GM21515 (cell line): ENCODE measurements at regions not wholly inside any gene's neighbourhood (a gene's known extent, or its start where the extent isn't known, plus 50 kb on each side); places are given as distances from the start of the nearest gene placed in this dataset.
"Not testable (repeated sequence)": the region's sequence is repeated elsewhere in the genome, so short reads cannot be mapped to it uniquely, and the experiment has no call there.

ENCODE experiments used
- ATAC-seq: cut with Tn5 transposase; IDR thresholded peaks from one replicate; pipeline ENCODE4 v1.9.1; 2021; ENCODE audit not compliant: unreplicated experiment

- ATAC-seq = no peak
These were observed 1970.8 kb downstream of the OLFM4 start for GRCh38 chr13:54999399-54999907.

GRCh38 chr13:55000043-55000442, 1971.4 kb downstream of the OLFM4 start:
- ATAC-seq = no peak

DNA sequence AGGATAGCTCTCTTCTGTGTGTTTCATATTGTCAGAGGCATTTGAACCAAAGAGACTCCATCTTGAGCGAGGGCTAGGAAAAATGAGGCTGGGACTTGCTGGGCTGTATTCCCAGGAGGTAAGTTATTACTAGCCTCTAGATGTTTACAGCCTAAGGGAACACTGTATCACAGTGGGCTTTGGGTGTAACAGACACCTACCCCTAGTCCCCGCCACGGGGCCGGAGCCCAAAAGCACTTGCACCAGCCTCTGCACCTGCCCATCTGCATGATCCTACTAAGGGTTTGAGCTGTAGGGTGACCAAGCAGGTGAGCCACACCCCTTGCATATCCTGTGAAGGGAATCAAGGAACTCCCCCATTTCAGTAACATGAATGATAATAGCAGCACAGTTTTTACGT, 1972.2 kb downstream of the OLFM4 start:
- no peak for ATAC-seq

- no peak for ATAC-seq
These were observed 1973.3 kb downstream of the OLFM4 start for GRCh38 chr13:55001881-55002280.

DNA sequence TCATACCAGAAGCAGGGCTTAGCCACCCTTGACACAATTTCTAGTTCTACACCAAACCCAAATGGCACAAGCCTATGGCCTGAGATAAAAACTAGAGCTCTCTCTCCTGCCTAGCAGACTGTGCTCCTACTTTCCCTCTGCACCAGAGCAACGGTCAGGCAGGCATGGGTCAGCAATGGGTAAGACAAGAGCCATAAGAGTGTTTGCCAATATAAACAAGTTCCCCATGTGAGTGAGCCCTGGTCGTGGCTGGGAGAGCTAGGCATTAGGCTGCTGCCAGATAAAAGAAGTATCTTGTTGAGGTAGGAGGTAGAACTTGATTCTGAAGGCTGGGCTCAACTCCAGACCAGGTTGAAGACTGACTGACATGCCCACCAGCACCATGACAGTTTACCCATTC, 1979.1 kb downstream of the OLFM4 start:
- no peak for ATAC-seq

- no peak for ATAC-seq
These were observed 1984.4 kb downstream of the OLFM4 start for GRCh38 chr13:55013051-55013450.

DNA sequence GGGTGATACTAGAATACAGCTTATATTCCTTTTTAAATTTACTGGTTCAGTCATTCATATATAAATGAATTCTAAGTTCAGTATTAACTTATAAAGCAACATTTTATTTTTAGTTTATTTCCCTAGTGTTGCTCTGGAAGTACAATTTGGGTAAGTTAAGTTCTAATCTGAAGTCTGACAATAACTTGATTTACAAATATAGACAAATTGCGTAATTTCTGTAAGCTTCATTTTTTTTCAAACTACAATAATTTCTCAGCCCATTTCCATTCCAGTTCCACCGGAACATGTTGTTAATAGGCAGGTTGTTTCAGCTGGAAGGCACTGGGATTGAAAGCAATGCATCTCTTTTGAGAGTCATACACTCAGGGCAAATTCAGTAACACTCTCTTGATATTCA, 2000.7 kb downstream of the OLFM4 start:
- no peak for ATAC-seq

DNA sequence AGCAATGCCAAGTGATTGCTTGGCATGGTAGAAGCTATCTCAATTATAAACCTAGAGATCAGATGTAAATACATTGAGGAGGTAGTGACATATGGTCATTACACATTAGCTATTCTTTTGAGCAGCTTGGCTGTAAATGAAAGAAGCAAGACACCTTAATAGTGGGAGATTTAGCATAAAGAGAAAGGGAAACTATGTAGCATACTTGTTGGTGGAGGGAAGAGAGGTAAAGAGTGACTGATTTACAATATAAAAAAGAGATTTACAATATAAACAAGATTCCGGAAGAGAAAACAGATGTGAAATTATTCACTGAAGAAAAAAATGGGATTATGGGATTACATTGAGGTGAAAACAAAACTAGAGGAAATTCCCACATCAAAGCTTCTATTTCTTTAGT, 2009.6 kb downstream of the OLFM4 start:
- no peak for ATAC-seq

- ATAC-seq = not testable (repeated sequence)
These were observed 2025.4 kb downstream of the OLFM4 start for GRCh38 chr13:55053891-55054550.

- not testable (repeated sequence) for ATAC-seq
These were observed 2027.1 kb downstream of the OLFM4 start for GRCh38 chr13:55055666-55056065.

GRCh38 chr13:55062662-55063061, 2034.0 kb downstream of the OLFM4 start:
- no peak for ATAC-seq

- ATAC-seq = no peak
These were observed 2039.3 kb downstream of the OLFM4 start for GRCh38 chr13:55067946-55068345.

GRCh38 chr13:55069746-55070145, 2041.1 kb downstream of the OLFM4 start:
- no peak for ATAC-seq

- no peak for ATAC-seq
These were observed 2044.4 kb downstream of the OLFM4 start for GRCh38 chr13:55073000-55073399.

GRCh38 chr13:55084630-55085029, 2056.0 kb downstream of the OLFM4 start:
- ATAC-seq = no peak

DNA sequence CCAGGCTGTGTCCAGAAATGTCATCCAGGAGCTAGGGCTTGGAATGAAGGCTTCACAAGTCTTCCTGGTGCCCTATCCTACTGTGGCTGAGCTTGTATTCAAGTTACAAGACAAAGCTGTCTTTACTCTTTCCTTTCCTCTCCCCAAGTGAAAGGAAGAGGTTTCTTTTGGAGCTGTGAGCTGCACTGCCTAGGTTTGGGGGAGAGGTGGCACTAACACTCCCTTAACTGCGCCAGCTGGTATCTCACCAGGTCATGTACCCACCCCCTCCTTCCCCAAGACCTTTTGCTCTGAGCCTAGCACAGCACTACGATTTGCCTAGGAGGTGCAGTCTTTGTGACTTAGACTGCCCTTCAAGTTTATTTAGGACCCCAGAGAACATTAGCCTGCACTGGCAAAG, 2053.6 kb upstream of the PRR20A start:
- ATAC-seq = no peak

DNA sequence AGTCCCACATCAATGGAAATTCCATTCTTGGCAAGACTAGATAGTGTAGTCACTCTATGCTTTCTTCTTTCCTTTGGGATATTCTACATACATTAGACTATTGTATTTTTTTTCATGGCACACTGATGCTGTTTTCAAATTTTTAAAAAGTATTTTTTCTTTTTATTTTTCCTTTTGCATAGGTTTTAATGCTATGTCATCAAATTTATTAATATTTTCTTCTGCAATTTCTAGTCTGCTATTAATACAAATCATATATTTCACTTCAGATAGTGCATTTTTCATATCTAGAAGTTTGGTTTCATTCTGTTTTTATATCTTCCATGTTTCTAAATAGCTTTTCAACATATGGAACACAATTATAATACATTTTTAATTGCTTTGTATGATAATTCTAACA, 2050.1 kb upstream of the PRR20A start:
- no peak for ATAC-seq

DNA sequence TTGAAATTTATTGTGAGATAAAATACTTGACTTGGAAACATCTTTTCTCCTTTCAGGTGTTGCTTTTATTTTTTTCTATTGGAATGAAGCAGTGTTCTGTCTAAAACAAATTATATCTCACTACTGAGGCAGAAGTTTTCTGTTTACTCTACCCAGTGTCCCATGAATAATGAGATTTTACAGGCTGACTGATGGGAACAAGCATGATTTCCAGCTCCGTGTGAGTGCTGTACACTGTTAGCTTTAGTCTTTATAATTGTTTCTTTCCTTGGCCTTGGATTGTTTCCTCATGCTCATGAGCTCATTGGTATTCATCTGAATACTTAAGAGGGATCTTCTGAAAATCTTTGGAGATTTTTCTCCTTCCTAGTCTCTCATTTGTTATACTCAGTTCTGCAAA, 2049.5 kb upstream of the PRR20A start:
- no peak for ATAC-seq

DNA sequence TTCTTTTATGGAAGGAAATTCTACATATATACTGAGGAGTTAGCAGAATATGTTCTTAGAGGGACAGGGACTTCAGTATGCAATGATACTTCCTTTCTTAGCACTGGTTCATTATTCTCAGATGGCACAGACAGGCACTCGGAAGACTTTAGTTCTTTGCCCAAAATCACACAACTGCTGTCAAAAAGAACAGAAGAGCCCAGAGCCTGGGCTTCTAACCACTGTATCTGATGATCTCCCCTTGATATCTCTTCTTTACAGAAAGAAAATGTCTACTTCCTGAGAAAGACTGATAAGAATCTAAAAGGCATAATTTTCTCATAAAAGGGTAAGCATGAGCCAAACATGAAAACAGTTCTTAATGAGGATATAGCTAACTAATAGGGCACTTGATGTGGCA, 2034.2 kb upstream of the PRR20A start:
- no peak for ATAC-seq

DNA sequence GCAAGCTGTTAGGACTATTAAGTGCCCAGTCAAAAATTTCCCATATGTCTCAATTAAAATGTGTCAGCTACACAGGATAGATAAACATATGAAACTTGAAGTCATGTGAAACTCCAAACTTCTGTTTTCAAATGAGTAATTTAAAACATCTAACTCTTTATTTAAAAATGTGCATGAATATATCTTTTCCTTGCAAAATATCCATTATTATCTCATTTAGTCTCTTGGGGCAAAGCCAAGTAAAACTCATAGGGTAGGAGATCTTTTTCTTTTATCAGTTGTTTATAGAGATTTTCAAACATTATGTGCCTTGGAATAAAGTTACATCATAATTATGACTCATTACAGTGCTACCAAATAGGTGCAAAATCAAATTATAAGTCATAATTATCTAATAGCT, 2020.1 kb upstream of the PRR20A start:
- no peak for ATAC-seq

DNA sequence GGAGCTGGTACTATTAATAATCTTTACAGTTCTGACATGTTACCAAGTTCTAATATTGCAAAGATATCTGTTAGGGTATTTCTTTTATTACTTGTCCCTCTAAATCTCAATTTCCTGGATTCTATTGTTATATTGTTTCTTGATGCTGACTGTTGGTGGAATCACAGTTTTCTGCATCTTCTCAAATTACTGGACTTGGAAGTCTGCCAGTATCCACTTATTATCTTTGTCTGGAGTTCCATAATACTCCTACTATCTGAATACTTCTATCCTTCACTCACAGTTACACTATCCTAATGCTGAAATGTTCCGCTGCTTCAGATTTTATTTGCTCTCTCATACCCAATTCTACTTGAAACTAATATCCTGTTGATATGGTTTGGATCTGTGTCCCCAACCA, 1985.7 kb upstream of the PRR20A start:
- no peak for ATAC-seq

GRCh38 chr13:55159765-55160164, 1981.0 kb upstream of the PRR20A start:
- no peak for ATAC-seq

DNA sequence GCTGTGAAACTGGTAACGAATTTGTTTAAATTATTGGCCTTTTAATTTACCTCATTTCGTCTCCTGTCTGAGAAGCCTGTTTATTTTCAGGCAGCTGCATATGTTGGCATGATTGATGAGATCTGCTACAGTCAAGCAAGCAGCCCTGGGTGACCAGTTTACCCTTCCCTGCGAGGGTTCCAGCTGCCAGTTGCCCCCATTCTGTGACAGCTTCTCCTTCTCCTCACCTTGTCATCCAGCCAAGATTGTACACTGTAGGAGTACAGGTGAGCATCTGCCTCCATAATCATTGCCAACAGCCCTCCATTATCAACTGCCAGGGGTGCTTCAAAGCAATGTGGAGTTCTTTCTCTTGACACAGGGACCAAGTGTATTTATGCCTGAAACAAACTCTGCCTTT, 1979.9 kb upstream of the PRR20A start:
- no peak for ATAC-seq
